Colonic mucosa (tissue), 4 donors: ENCODE measurements at regions not wholly inside any gene's neighbourhood (a gene's known extent, or its start where the extent isn't known, plus 50 kb on each side); places are given as distances from the start of the nearest gene placed in this dataset.

ENCODE experiments used
- DNase-seq: peaks from one replicate; pipeline ENCODE4 v3.0.0-alpha.2; 2020
- H3K27ac ChIP-seq: fragments of 200-600 bp; one replicate; pipeline ENCODE4 v1.8.0; 2021
- H3K27me3 ChIP-seq: fragments of 200-600 bp; one replicate; pipeline ENCODE4 v1.8.0; 2021
- H3K36me3 ChIP-seq: fragments of 200-600 bp; one replicate; pipeline ENCODE4 v1.8.0; 2021
- H3K4me1 ChIP-seq: fragments of 200-600 bp; one replicate; pipeline ENCODE4 v1.8.0; 2021; ENCODE audit warnings: mild to moderate bottlenecking
- H3K4me3 ChIP-seq: fragments of 200-600 bp; one replicate; pipeline ENCODE4 v1.8.0; 2021
- H3K9ac ChIP-seq, 2 donors: one replicate each; pipeline ENCODE4 v1.7.0; 2013; ENCODE audit warnings: control low read depth in 2 of 2, low read depth in 2 of 2, low read length in 2 of 2
- H3K9me3 ChIP-seq: fragments of 200-600 bp; one replicate; pipeline ENCODE4 v1.8.0; 2021
- intact Hi-C: fragments of 100-400 bp; cut with DNase I; formaldehyde crosslinking; loops from one replicate; pipeline ENCODE4 v1.14.1; 2022
- TF ChIP-seq, protein P1 (sequence below): fragments of 200-600 bp; IDR thresholded peaks from one replicate; pipeline ENCODE4 v1.8.0; 2022; ENCODE audit warnings: antibody characterized with exemption, mild to moderate bottlenecking
- donor health status: healthy.
- donor health status: DM: no; HTN: no; CAD: no.
- donor health status: DM: no; HTN: no; CAD: no.

DNA sequence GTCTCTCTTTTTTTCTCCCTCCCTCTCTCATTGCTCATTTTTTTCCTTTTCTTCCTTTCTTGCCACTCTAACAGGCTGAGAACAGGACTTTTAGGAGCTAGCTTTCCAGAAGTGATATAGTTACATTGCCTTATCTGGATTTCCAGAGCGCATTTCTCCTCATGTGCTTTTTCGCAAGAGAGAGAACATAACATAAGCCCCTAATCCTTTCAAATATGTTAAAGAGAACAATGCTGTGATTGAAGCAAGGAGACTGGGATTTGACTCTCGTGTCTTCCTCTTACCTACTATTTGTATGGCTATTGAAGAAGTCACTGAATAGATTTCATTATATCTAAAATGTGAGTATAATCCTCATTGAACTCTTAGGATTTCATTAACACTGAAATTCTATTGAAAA lies 101.2 kb upstream of the PRPS1L1 start:
- intact Hi-C loops = no loop called here
- Histone ChIP-seq H3K4me1 (no peaks in the 10 kb centered on the region), H3K9me3 (no peaks in the 10 kb centered on the region), H3K27me3 (no peaks in the 10 kb centered on the region), H3K9ac (no peak overlapping the region), H3K36me3 (no peaks in the 10 kb centered on the region), H3K27ac (no peak overlapping the region), H3K4me3 (no peak overlapping the region)
- DNase-seq = no peak
- TF ChIP-seq, protein P1, sequence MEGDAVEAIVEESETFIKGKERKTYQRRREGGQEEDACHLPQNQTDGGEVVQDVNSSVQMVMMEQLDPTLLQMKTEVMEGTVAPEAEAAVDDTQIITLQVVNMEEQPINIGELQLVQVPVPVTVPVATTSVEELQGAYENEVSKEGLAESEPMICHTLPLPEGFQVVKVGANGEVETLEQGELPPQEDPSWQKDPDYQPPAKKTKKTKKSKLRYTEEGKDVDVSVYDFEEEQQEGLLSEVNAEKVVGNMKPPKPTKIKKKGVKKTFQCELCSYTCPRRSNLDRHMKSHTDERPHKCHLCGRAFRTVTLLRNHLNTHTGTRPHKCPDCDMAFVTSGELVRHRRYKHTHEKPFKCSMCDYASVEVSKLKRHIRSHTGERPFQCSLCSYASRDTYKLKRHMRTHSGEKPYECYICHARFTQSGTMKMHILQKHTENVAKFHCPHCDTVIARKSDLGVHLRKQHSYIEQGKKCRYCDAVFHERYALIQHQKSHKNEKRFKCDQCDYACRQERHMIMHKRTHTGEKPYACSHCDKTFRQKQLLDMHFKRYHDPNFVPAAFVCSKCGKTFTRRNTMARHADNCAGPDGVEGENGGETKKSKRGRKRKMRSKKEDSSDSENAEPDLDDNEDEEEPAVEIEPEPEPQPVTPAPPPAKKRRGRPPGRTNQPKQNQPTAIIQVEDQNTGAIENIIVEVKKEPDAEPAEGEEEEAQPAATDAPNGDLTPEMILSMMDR = no peak

DNA sequence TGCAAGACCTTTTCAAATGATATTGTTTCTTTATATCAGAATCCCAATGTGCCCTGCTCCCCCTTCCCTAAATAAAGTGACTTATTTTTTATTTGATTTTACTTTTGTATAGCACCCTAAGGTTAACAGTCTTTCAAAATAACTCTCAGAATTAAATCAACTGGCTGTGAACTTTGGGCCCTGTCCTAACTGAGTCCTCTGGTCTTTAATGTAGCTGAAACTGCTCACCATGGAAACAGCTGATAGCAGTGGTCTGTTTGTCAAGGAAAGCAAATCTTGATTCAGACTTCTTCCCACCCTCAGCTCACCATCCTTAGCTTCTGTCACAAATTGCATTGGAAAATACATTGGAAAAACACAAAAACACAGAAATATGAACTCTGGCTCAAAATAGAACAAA lies 105.2 kb upstream of the PRPS1L1 start:
- no peak for DNase-seq
- Histone ChIP-seq H3K36me3 (no peaks in the 10 kb centered on the region), H3K27me3 (no peaks in the 10 kb centered on the region), H3K9me3 (no peaks in the 10 kb centered on the region), H3K27ac (no peak overlapping the region), H3K9ac (no peak overlapping the region), H3K4me1 (no peaks in the 10 kb centered on the region), H3K4me3 (no peak overlapping the region)
- intact Hi-C loops = no loop called here
- TF ChIP-seq, protein P1 = no peak

DNA sequence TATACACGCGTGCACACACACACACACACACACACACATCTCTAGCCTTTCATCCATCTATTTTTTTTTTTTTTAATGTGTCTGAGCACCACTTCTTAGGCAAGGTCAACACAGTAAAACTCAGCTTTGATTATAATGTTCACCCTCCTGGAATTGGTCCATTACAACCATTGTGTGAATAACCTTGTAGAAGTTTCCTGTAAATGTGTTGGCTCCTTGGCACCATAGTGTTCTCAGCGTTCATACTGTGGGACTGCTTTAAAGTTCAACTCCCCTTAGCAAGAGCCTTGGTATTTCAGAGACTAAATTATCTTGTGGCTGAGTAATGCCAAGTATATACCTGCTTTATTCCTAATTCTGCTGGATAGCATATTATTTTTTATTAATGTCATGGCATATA lies 106.3 kb upstream of the PRPS1L1 start:
- Histone ChIP-seq H3K9ac (no peak overlapping the region), H3K27me3 (no peaks in the 10 kb centered on the region), H3K4me3 (no peak overlapping the region), H3K9me3 (no peaks in the 10 kb centered on the region), H3K4me1 (no peaks in the 10 kb centered on the region), H3K27ac (no peak overlapping the region), H3K36me3 (no peaks in the 10 kb centered on the region)
- intact Hi-C loops = no loop called here
- TF ChIP-seq, protein P1 = no peak
- DNase-seq = no peak

DNA sequence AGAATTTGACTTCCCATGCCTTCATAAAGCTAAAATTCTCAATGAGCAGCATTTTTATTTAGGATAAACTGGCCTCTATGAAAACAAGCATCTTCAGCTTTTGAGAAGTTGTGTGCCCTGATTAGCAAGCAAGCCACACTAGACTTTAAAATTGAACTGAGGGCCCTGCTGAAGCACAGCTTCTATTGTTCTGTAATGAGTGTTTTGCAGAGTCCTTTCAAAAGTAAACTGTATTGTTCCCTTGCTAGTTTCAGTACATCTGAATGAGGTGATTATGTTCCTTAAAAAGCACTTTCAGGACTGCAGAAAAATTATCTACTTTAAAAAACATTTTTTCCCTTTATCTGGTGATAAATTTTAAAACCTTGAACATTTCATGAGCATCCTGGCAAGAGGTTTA lies 113.3 kb upstream of the PRPS1L1 start:
- Histone ChIP-seq H3K36me3 (no peaks in the 10 kb centered on the region), H3K9ac (no peak overlapping the region), H3K4me3 (no peak overlapping the region), H3K27me3 (no peaks in the 10 kb centered on the region), H3K9me3 (no peaks in the 10 kb centered on the region), H3K4me1 (no peaks in the 10 kb centered on the region), H3K27ac (no peak overlapping the region)
- DNase-seq = no peak
- intact Hi-C loops = no loop called here
- TF ChIP-seq, protein P1 = no peak

DNA sequence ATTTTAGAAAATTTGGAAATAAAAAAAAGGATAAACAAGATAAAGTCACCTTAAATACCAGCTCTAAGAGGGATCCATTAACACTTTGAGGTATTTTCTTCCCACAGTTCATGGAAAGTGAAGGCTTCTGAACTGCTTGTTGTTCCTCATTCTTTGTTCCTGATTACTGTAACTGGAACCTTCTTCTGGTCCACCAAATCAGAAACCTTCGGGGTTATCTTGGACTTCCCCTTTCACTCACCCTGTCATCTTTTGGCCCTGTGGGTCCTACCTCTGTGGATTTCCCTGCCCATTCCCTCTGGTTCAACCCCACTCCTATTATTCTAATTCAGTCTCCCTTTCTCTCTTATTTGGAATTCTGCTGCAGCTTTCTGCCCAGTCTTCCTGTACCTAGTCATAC lies 116.5 kb upstream of the PRPS1L1 start:
- Histone ChIP-seq H3K27me3 (no peaks in the 10 kb centered on the region), H3K9me3 (no peaks in the 10 kb centered on the region), H3K9ac (no peak overlapping the region), H3K27ac (no peak overlapping the region), H3K4me1 (no peaks in the 10 kb centered on the region), H3K36me3 (no peaks in the 10 kb centered on the region), H3K4me3 (no peak overlapping the region)
- TF ChIP-seq, protein P1 = no peak
- intact Hi-C loops = no loop called here
- DNase-seq = no peak

DNA sequence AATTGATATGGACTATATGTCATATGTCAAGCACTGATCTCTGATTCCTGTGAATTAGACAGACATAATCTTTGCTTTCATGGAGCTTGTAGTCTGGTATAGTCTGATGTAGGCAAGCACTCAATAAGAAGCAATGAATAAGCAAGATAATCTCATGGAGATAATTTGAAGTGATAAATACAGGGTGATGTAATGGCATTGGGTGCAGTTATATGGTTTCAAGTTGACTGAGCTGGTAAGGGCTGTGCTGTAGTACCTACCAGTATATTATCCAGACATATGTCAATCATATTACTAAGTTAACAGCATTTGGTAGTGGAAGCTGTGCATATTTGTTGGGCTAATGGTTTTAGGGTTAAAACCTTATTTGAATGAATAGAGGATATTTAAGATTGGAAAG lies 117.5 kb upstream of the PRPS1L1 start:
- no peak overlapping the region for H3K27ac ChIP-seq

More for the DNA sequence above, 117.5 kb upstream of the PRPS1L1 start:
- no peaks in the 10 kb centered on the region for H3K27me3 ChIP-seq
- intact Hi-C loops = no loop called here
- H3K36me3 ChIP-seq = no peaks in the 10 kb centered on the region
- H3K4me1 ChIP-seq = no peaks in the 10 kb centered on the region
- TF ChIP-seq, protein P1 = no peak
- no peak overlapping the region for H3K4me3 ChIP-seq
- no peak for DNase-seq
- H3K9me3 ChIP-seq = no peaks in the 10 kb centered on the region
- H3K9ac ChIP-seq = no peak overlapping the region
